NCI-H2029 treated with DMSO at 0.1 percent for 48 hours (cell line): ENCODE measurements at regions not wholly inside any gene's neighbourhood (a gene's known extent, or its start where the extent isn't known, plus 50 kb on each side); places are given as distances from the start of the nearest gene placed in this dataset.
"Not testable (repeated sequence)": the region's sequence is repeated elsewhere in the genome, so short reads cannot be mapped to it uniquely, and the experiment has no call there.

Source experiments
- DNase-seq: peaks from one replicate; lab custom pipeline; 2025; lab: John Stamatoyannopoulos, UW

DNA sequence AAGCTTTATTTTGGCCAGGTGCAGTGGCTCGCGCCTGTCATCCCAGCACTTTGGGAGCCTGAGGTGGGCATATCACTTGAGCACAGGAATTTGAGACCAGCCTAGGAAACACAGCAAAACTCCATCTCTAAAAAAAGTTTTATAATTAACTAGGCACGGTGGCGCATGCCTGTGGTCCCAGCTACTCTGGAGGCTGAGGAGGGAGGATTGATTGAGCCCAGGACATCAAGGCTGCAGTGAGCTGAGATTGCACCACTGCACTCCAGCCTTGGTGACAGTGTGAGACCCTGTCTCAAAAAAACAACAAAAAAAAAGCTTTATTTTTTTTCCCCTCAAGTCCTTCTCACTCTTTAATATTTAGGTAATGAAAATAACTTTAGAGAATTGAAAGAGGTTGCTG lies 100.8 kb upstream of the CMC1 start:
- no peak for DNase-seq

- DNase-seq: no peak
These were observed 91.5 kb upstream of the CMC1 start for GRCh38 chr3:28149960-28150359.

- no peak for DNase-seq
These were observed 90.8 kb upstream of the CMC1 start for GRCh38 chr3:28150465-28151206.

DNA sequence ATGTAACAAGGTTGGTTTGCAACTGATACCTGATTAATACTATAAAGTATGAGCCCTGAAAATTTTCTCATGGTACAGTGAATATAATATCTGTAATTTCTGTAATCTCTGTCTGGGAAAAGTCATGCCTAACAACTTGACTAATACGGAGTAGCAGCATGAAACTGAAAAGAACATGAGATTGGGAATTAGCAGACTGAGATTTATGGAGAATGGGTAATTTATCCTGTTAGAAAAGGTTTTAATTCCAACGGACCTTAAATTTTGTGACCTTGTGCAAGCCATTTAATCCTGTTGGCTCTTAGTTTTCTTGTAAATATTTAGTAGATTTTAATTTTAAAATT lies 90.2 kb upstream of the CMC1 start:
- no peak for DNase-seq

DNA sequence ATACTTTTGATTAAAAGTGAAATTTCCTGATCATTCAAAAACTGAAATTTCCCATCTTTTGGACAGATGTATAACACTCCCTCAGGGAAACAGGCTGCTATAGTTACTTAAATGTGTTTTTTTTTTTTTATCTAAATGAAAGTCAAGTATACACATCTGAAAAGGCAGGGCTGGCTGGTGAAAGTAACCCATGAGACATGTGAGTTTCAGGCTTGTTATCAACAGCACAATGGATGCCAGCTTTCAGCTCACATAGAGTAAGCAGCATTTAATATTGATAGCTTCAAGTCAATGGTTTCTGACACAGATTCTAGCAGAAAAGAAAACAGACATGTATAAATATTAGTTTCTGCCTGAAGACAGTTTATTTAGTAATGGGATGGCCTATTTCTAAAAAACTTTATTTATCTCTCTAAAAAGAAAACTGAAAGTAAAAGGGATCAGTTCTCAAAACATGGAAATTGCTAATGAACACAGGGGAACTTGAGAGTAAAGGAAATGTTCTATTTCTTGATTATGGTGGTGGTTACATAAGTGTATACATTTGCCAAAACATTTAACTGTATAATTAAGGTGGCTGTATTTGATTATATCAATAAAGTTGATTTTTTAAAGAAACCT lies 89.7 kb upstream of the CMC1 start:
- DNase-seq: no peak

GRCh38 chr3:28155631-28156030 lies 85.8 kb upstream of the CMC1 start:
- no peak for DNase-seq

DNA sequence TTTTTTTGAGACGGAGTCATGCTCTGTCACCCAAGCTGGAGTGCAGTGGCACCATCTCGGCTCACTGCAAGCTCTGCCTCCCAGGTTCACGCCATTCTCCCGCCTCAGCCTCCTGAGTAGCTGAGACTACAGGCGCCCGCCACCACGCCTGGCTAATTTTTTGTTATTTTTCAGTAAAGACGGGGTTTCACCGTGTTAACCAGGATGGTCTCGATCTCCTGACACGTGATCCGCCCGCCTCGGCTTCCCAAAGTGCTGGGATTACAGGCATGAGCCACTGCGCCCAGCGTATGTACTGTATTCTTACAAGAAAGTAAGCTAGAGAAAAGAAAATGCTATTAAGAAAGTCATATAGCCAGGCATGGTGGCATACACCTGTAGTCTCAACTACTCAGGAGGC lies 84.8 kb upstream of the CMC1 start:
- not testable (repeated sequence) for DNase-seq

GRCh38 chr3:28171962-28172361 lies 69.5 kb upstream of the CMC1 start:
- DNase-seq: peak; percentile 15

DNA sequence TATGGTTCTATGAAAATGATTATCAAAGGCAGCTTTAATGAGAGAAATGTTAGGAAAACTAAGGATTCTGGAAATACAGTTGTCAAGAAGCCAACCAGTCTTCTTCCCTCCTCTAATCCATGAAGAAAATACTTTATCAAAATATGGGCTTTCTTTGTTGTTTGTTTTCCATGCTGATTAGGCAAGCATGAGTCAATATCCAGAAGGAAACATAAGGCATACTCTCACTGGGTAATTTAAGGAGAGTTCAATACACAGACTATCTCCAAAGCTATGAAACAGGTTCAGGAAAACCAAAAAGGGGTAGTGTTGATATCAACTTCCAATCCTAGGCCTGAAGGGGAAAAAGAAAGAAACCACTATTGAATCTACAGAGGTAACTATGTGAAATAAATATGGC lies 68.7 kb upstream of the CMC1 start:
- no peak for DNase-seq

DNA sequence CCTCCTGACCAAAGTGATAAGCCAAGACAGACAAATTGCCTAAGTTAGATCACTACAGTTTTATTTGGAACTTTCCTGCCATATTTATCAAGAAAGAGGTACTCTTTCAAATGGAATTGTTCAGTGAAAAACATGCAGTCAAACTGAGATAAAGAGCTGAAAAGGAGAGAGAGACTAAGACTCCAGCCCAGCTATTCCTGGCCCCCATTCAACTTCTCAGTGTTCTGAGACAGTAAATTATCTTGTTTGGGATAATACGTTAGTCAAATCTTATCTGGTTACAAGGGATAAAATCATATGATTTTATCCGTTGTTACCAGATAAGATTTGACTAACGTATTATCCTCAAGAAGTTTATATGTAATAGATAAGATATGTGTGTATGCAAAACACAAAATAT lies 67.6 kb upstream of the CMC1 start:
- DNase-seq: no peak

GRCh38 chr3:28186748-28187147 lies 54.7 kb upstream of the CMC1 start:
- DNase-seq: no peak

- no peak for DNase-seq
These were observed 52.7 kb upstream of the CMC1 start for GRCh38 chr3:28188686-28189085.

DNA sequence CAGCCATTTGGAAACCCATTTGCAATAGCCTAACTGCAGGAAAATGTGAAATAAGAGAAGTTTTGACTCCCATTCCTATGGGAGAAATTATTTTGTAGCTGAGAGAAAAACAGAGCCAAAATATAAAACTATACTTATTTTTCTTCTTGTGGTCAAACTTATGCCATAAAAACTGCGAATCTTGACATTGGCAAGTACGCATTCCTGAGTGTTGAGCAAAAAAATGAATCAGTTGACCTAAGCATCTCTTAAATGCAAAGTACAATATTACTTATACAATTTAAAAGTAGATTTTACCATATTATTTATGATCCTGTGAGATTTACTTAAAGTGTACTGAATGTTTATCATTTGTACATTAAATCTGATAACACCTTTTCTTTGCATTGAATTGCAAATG lies 50.1 kb upstream of the CMC1 start:
- DNase-seq: no peak
